Esophagus muscularis mucosa (tissue), 4 donors: ENCODE measurements at regions not wholly inside any gene's neighbourhood (a gene's known extent, or its start where the extent isn't known, plus 50 kb on each side); places are given as distances from the start of the nearest gene placed in this dataset.

ENCODE experiments used
- DNase-seq: peaks from one replicate; pipeline ENCODE4 v3.0.0-alpha.2; 2017; ENCODE audit errors: extremely low spot score
- H3K27ac ChIP-seq, 4 donors: fragments of 200-600 bp; sonication (generic); replicated peaks in 1 of 4; 1 replicate in 3 of 4; 2 replicates in 1 of 4; pipeline ENCODE4 v1.5.1; 2016 to 2019; ENCODE audit warnings: mild to moderate bottlenecking in 1 of 4
- H3K27me3 ChIP-seq, 4 donors: fragments of 200-600 bp; sonication (generic); one replicate each; pipeline versions ENCODE4 v1.5.1 to v1.6.0; 2016 to 2019
- H3K36me3 ChIP-seq, 4 donors: fragments of 200-600 bp; sonication (generic); one replicate each; pipeline ENCODE4 v1.5.1; 2016 to 2019
- H3K4me1 ChIP-seq, 4 donors: fragments of 200-600 bp; sonication (generic); one replicate each; pipeline ENCODE4 v1.5.1; 2016 to 2019
- H3K4me3 ChIP-seq, 4 donors: fragments of 200-600 bp; sonication (generic); 1 replicate in 2 of 4; 2 replicates in 2 of 4; pipeline ENCODE4 v1.5.1; 2016 to 2019; ENCODE audit warnings: mild to moderate bottlenecking in 4 of 4, moderate library complexity in 1 of 4
- H3K9me3 ChIP-seq, 4 donors: fragments of 200-600 bp; sonication (generic); 1 replicate in 3 of 4; 2 replicates in 1 of 4; pipeline ENCODE4 v1.5.1; 2016 to 2019
- CTCF ChIP-seq, 3 experiments: fragments of 200-600 bp in 2 of 3; fragments of 450-650 bp in 1 of 3; sonication (generic) in 2 of 3; IDR thresholded peaks; one replicate each; pipeline ENCODE4 v1.5.1; 2017 to 2019; ENCODE audit warnings: antibody characterized with exemption in 3 of 3, mild to moderate bottlenecking in 2 of 3, moderate library complexity in 1 of 3
- EP300 ChIP-seq: sonication (generic); formaldehyde crosslinking; IDR thresholded peaks from one replicate; pipeline ENCODE4 v1.6.1; 2017; ENCODE audit warnings: antibody characterized with exemption
- POLR2A ChIP-seq: fragments of 450-650 bp; IDR thresholded peaks from one replicate; pipeline ENCODE4 v1.6.1; 2017; ENCODE audit warnings: antibody characterized with exemption, moderate library complexity, mild to moderate bottlenecking, low read depth
- POLR2AphosphoS5 ChIP-seq, 2 donors: sonication (generic); formaldehyde crosslinking; IDR thresholded peaks; one replicate each; pipeline ENCODE4 v1.6.1; 2017; ENCODE audit warnings: antibody characterized with exemption in 2 of 2
- WGBS: methylation state at CpG from one replicate; pipeline ENCODE4 v1.1.5; 2018; 5-methylcytosine and 5-hydroxymethylcytosine counted together
- intact Hi-C: fragments of 100-400 bp; cut with DNase I; formaldehyde crosslinking; loops from one replicate; pipeline ENCODE4 v1.15.1; 2023

GRCh38 chr5:23284656-23285055 is 222.8 kb upstream of the PRDM9 start:
- Histone ChIP-seq H3K36me3 (no peaks in the 10 kb centered on the region), H3K9me3 (no peaks in the 10 kb centered on the region), H3K4me3 (no peak overlapping the region), H3K27me3 (no peaks in the 10 kb centered on the region), H3K27ac (no peak overlapping the region), H3K4me1 (peaks cover 0 to 7% (median 0%) of the 10 kb centered on the region in 4 donors)
- TF ChIP-seq EP300, result no peak
- no peak for TF ChIP-seq CTCF (IDR thresholded peaks at IDR 0.05)
- no peak for TF ChIP-seq POLR2AphosphoS5 (IDR thresholded peaks at IDR 0.05)
- no peak for TF ChIP-seq POLR2A
- 79% methylated on average over 2 of the region's 2 CpGs for WGBS
- intact Hi-C loops, result no loop called here
- no peak for DNase-seq

- 90% methylated on average over 3 of the region's 3 CpGs for WGBS
These were observed 233.2 kb upstream of the PRDM9 start for GRCh38 chr5:23274171-23274570.

GRCh38 chr5:23269981-23270380 is 237.4 kb upstream of the PRDM9 start:
- Histone ChIP-seq H3K27me3 (no peaks in the 10 kb centered on the region), H3K36me3 (no peaks in the 10 kb centered on the region), H3K9me3 (no peaks in the 10 kb centered on the region), H3K27ac (no peak overlapping the region), H3K4me1 (peaks cover 0 to 12% (median under 1%) of the 10 kb centered on the region in 4 donors), H3K4me3 (no peak overlapping the region)
- WGBS, result 66% methylated on average over 2 of the region's 2 CpGs
- no peak for DNase-seq
- intact Hi-C loops, result no loop called here
- no peak for TF ChIP-seq EP300
- TF ChIP-seq POLR2AphosphoS5 (IDR thresholded peaks at IDR 0.05), result peak in 1 of 2 donors; percentile 33
- TF ChIP-seq POLR2A, result no peak

More at GRCh38 chr5:23274171-23274570, 233.2 kb upstream of the PRDM9 start:
- no peak overlapping the region for H3K4me3 ChIP-seq
- H3K4me1 ChIP-seq, result peaks cover 0 to 4% (median 0%) of the 10 kb centered on the region in 4 donors
- TF ChIP-seq POLR2A (no peak), CTCF (IDR thresholded peaks at IDR 0.05) (no peak), EP300 (no peak), POLR2AphosphoS5 (IDR thresholded peaks at IDR 0.05) (no peak)
- no peaks in the 10 kb centered on the region for H3K9me3 ChIP-seq
- intact Hi-C loops, result no loop called here
- no peak for DNase-seq
- H3K36me3 ChIP-seq, result no peaks in the 10 kb centered on the region
- H3K27ac ChIP-seq, result no peak overlapping the region
- H3K27me3 ChIP-seq, result no peaks in the 10 kb centered on the region

GRCh38 chr5:23268136-23268535 is 239.3 kb upstream of the PRDM9 start:
- Histone ChIP-seq H3K27me3 (no peaks in the 10 kb centered on the region), H3K36me3 (no peaks in the 10 kb centered on the region), H3K4me1 (peaks cover 0 to 14% (median 4%) of the 10 kb centered on the region in 4 donors), H3K4me3 (no peak overlapping the region), H3K9me3 (no peaks in the 10 kb centered on the region), H3K27ac (no peak overlapping the region)
- intact Hi-C loops, result no loop called here
- no peak for TF ChIP-seq EP300
- TF ChIP-seq POLR2AphosphoS5 (IDR thresholded peaks at IDR 0.05), result no peak
- TF ChIP-seq POLR2A, result no peak
- TF ChIP-seq CTCF (IDR thresholded peaks at IDR 0.05), result no peak
- 74% methylated on average over 10 of the region's 10 CpGs for WGBS
- no peak for DNase-seq

GRCh38 chr5:23260621-23261020 is 246.8 kb upstream of the PRDM9 start:
- Histone ChIP-seq H3K4me3 (no peak overlapping the region), H3K4me1 (peaks cover 0 to 9% (median 4%) of the 10 kb centered on the region in 4 donors), H3K27me3 (no peaks in the 10 kb centered on the region), H3K36me3 (no peaks in the 10 kb centered on the region), H3K27ac (no peak overlapping the region), H3K9me3 (no peaks in the 10 kb centered on the region)
- no peak for DNase-seq
- WGBS, result 83% methylated on average over 1 of the region's 1 CpG
- intact Hi-C loops, result no loop called here
- no peak for TF ChIP-seq CTCF (IDR thresholded peaks at IDR 0.05)
- TF ChIP-seq EP300, result no peak
- TF ChIP-seq POLR2AphosphoS5 (IDR thresholded peaks at IDR 0.05), result no peak
- TF ChIP-seq POLR2A, result no peak
